ENCODE measurements at regions not wholly inside any gene's neighbourhood (a gene's known extent, or its start where the extent isn't known, plus 50 kb on each side); places are given as distances from the start of the nearest gene placed in this dataset.

GRCh38 chr20:40738976-40739375 lies 49.9 kb upstream of the MAFB start:
- DNase-seq (ENCODE audit: low read depth in 1 of 2, low spot score in 1 of 2) = no peak

DNA sequence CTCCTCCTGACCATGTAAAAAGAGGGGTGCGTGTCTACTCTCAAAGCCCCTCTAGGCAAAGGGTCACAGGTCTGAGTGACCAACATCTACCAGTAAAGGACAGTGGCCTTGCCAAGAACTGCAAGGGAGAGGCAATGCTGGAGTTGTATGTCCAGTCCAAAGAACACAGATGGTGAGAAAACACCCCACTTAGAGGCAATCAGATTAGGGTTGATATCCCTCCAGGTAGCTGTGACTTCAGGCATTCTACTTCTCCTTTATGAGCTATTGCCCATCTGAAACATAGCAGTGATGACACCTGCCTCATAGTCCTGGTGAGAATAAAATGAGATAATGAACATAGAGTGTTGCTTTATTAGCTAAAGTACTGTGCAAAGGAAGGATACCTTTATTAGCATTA lies 50.8 kb upstream of the MAFB start:
- DNase-seq (ENCODE audit: low read depth in 1 of 2, low spot score in 1 of 2) = no peak

DNA sequence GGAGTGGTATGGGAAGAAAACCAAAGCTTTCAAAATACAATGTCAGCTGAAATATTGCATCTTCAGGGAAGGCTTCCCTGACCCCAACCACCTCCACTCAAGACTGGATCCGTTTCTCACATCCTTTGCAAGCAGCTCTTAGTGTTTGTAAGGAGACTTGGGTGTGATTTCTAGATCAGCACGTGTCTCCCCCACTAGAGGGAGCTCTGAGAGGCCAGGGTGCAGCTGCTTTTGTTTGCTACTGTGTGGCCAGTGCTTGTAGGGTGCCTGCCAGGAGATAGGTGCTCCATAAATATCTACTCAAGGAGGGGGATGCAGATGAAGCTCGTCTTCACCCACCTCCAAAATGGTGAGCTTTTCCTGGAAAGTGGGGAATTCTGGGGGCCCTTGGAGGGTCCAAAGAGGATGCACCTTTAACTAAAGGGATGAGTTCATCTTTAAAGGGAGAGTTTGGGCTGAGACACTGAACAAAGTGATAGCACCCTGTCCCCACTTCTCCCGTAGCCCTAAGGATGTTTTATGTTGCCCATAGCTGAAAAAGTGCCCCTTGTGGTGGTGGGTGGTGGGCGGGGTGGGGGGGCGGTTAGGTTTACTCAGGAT lies 52.6 kb upstream of the MAFB start:
- no peak for DNase-seq (ENCODE audit: low read depth in 1 of 2, low spot score in 1 of 2)

DNA sequence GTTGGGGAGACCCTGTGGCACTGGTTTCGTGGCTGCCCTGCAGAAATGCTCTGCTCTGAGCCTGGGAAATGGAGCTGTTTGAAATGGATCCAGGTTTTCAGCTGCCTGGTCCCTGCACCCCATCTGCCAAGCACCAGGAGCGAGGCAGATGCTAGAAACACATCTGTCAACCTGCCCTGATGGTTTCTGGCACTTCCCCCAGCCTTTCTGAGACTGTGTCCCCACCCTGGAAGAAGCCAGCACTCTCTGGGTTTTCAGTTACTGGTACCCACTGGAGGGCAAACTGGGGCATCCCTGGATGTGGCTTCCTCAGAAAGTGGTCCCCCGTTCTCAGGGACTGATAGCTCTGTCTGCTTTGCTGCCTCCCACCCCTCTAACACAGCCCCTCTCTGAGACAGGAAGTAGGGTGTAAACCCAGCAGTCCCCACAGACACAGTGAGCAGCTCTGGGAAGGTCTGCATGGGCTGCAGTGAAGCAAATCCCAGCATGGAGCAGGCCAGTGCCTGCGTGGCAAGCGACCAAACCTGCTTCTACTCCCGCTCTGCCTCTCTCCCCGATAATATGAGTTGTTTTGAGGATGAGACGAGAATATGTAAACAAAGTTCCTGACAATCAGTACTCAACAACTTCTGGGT lies 54.2 kb upstream of the MAFB start:
- DNase-seq (ENCODE audit: low read depth in 1 of 2, low spot score in 1 of 2) = no peak

- DNase-seq (ENCODE audit: low read depth in 1 of 2, low spot score in 1 of 2) = no peak
These were observed 55.2 kb upstream of the MAFB start for GRCh38 chr20:40744072-40744817.

DNA sequence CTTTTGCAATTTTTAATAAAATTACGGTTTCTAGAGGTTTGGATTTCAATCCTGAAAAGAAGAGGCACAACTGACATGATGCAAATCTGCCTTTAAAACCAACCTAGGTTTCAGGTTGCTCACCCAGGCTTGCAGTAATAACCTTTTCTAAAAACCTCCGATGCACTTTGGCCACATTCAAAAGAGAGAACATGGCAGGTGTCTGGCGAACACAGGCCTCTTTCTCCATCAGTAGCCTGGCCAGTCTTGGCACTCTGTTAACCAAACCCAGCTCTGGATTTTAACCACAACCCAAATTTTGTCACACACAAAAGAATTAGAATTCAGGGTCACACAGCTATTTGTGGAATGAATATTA lies 55.8 kb upstream of the MAFB start:
- no peak for DNase-seq (ENCODE audit: low read depth in 1 of 2, low spot score in 1 of 2)

DNA sequence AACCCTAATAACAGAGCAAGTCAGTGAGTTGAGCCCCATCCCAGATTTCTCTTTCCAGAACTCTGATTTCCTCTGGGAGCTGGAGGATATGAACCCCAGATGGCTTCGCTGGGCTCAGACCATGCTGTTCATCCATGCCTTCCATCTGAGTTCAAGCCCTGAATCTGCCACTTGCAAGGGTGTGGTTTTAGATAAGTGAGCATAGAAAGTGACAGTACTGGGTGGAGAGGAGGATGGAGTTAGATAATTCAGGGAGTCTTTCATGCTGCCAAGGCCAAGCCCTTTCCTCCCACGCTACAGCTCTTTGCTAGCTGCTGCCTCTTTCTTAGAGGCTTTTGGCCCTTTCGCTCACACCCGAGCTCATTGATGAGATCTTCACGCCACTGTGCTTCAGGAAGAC lies 57.2 kb upstream of the MAFB start:
- DNase-seq (ENCODE audit: low read depth in 1 of 2, low spot score in 1 of 2) = no peak

GRCh38 chr20:40748182-40748581 lies 59.1 kb upstream of the MAFB start:
- no peak for DNase-seq (ENCODE audit: low read depth in 1 of 2, low spot score in 1 of 2)

DNA sequence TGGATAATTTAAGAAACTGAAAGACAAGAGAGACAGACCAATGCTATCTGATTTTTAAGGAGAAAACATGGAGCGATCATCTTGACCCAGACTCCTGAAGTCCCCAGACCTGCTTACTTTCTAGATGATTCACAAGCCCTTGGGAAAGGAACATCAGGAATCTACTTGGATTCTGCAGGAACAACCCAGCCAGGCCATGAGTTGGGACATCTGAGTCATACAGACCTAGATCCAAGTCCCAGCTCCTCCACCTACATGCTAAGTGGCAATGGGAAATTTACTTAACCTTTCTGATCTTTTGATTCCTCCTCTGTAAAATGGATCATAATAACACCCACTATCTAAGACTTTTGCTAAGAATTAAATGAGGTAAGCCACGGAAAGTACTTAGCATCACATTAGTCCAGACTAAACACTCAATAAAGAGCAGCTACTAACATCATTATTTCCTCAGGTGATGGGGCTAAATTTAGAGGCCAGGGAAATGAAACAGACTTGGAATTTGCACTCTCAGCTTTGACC lies 61.0 kb upstream of the MAFB start:
- no peak for DNase-seq (ENCODE audit: low read depth in 1 of 2, low spot score in 1 of 2)

DNA sequence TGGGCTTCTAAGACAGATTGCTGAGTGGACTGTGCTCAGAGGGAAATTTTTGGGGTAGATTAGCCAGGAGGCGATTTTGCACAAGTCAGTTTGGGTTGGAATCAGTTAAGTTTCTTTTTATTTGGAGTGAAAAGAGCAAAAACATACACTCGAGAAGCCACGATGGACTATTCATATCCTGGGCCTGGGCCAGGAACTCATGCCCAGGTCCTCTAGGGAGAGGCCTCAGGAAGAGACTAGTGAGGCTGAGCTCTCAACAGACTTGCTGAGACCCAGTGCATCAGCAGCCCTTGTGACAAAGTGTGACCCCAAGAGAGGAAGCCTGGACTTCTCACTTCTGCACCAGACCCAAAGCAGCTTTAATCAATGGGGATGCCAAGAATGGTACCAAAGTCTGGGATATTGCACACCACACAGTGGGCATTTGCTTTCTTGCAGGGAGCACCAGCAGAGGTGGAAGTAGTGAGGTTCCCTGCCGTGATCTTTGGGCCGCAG lies 61.6 kb upstream of the MAFB start:
- DNase-seq (ENCODE audit: low read depth in 1 of 2, low spot score in 1 of 2) = no peak

DNA sequence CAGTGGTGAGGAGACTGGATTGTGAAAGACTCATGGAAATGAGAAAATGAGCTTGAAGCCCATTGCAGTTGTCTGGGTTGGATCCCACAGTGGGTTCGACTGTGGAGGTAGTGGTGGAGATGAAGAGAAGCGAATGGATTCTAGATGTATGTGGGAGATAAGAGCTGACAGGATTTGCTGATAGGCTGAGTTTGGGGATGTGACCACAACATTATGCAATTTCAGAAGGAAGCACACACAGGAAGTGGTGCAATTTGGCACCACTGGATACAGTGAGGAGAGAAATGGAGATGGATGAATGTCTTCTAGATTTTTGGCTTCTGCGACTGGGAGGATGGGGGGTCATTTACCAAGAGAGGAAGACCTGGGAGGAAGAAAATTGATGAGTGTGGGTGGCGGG lies 64.4 kb upstream of the MAFB start:
- no peak for DNase-seq (ENCODE audit: low read depth in 1 of 2, low spot score in 1 of 2)

GRCh38 chr20:40754339-40754943 lies 65.4 kb upstream of the MAFB start:
- DNase-seq (ENCODE audit: low read depth in 1 of 2, low spot score in 1 of 2) = no peak

- no peak for DNase-seq (ENCODE audit: low read depth in 1 of 2, low spot score in 1 of 2)
These were observed 68.1 kb upstream of the MAFB start for GRCh38 chr20:40757087-40757486.

DNA sequence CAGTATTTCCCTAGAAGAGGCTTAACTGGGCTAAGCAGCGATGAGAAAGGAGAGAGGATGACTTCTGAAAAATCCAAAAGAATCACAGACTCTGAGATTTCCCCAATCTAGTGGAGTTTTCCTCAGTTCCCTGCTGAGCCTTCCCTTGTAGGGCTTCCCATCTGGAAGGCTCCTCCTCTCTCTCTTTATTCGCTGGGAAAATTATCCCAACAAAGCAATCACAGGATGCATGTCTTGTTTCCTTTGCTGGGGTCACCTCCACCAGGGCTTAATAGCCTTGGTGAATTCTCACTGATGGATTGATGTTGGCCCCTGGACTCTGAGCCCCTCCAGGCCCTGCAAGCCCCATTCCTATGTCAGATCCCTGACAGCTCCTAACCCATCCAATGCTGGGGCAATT lies 69.8 kb upstream of the MAFB start:
- DNase-seq (ENCODE audit: low read depth in 1 of 2, low spot score in 1 of 2) = no peak

DNA sequence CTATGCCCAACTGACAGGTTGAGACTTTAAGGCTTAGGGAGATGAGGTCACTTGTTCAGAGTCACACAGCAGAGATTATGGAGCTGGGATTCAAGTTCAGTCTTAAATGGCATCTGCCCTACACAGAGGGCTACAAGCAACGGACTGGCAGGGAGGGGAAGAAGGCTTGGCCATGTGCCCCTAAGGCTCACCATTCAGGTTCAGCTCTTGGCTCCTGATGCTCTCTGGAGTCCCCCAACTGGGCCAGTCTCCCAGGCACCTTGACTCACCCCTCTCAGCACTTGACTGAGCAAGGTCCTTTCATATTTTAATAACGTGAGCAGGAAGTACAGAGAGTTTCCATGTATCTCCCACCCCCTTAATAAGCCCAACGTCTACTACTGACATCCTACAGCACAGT lies 71.4 kb upstream of the MAFB start:
- DNase-seq (ENCODE audit: low read depth in 1 of 2, low spot score in 1 of 2) = no peak

GRCh38 chr20:40763646-40764295 lies 74.7 kb upstream of the MAFB start:
- DNase-seq (ENCODE audit: low read depth in 1 of 2, low spot score in 1 of 2) = no peak

DNA sequence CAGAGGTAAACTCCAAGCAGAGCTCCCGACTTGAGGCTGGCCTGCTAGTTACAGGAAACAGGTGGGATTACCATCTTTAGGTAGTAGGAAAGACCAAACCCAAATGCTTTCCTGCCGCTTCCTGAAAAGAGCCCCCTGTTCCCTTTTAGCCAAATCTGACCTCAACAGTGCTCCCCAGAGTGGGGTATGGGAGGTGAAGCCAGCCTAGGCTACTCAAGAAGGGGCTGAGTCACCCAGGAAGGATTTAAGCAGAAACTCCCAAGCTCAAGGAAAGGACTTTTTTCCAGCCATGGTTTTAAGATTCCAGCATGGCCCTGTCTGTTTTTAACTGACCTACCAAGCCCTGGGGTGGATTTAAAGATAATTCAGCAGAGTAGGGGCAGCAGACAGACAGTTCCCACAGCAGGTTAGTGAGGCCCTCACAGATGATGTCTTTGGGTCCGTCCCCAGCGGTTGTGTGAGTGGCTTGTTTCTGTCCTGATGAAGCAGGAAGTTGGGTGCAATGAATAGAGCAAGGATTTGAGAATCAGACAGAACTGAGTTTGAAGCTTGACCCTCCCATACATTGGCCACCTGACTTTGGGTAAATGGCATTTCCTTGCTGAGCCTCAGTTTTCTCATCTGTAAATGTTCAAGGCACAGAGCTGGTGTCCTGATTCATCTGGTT lies 76.9 kb upstream of the MAFB start:
- no peak for DNase-seq (ENCODE audit: low read depth in 1 of 2, low spot score in 1 of 2)

DNA sequence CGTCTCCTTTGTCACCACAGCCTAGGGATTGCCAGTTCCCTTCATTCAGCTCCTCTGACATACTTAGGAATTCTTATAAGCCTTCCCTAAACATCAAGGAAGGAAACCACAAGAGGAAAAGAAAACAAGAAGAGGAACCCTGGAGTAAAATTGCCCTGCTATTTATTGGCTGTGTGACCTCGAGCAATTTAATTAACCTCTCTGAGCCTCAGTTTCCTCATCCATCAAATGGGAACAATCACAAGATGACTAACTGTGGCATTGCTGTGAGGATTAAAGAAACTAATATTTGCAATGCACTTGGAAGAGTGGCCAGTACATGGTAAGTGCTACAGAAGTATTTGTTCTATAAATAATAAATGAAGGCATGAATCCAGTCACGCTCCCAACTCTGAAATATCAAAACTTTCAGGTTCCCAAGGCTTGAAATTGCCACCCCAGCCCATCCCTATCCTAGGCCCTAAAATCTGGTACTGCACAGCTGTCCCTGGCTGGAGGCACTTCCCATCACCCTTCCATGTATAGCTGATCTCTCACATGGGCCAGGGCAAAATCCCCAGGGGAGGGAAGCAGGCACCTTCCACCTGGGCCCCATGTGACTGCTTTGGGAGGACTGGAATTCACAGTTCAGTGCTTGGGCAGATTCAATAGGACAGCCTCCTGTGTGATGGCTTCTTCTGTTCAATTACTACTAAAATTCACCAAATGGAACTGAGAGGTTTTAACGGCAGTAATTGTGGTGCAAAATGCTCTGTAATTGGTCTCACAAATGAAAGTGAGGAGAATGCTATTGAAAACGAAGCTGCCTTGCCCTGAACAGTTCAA lies 78.0 kb upstream of the MAFB start:
- no peak for DNase-seq (ENCODE audit: low read depth in 1 of 2, low spot score in 1 of 2)

- DNase-seq (ENCODE audit: low read depth in 1 of 2, low spot score in 1 of 2) = no peak
These were observed 78.5 kb upstream of the MAFB start for GRCh38 chr20:40767615-40767924.

- no peak for DNase-seq (ENCODE audit: low read depth in 1 of 2, low spot score in 1 of 2)
These were observed 79.1 kb upstream of the MAFB start for GRCh38 chr20:40768105-40768504.
